Uterus (tissue), 3 donors: ENCODE measurements at regions not wholly inside any gene's neighbourhood (a gene's known extent, or its start where the extent isn't known, plus 50 kb on each side); places are given as distances from the start of the nearest gene placed in this dataset.

ENCODE experiments used
- DNase-seq, 2 donors: peaks; one replicate each; pipeline ENCODE4 v3.0.0-alpha.2; 2019 to 2020
- H3K27ac ChIP-seq, 2 donors: fragments of 200-600 bp; sonication (generic); 1 replicate in 1 of 2; 2 replicates in 1 of 2; pipeline ENCODE4 v1.5.1; 2016 to 2018
- H3K27me3 ChIP-seq, 2 donors: fragments of 200-600 bp; sonication (generic); one replicate each; pipeline ENCODE4 v1.5.1; 2018 to 2019; ENCODE audit warnings: control low read depth in 1 of 2
- H3K36me3 ChIP-seq, 2 donors: fragments of 200-600 bp; sonication (generic); one replicate each; pipeline ENCODE4 v1.5.1; 2019; ENCODE audit warnings: control low read depth in 1 of 2
- H3K4me1 ChIP-seq, 2 donors: fragments of 200-600 bp; sonication (generic); one replicate each; pipeline ENCODE4 v1.5.1; 2018 to 2019; ENCODE audit warnings: control low read depth in 1 of 2
- H3K4me3 ChIP-seq, 2 donors: fragments of 200-600 bp; sonication (generic); 1 replicate in 1 of 2; 2 replicates in 1 of 2; pipeline ENCODE4 v1.5.1; 2018 to 2019; ENCODE audit warnings: mild to moderate bottlenecking in 1 of 2
- H3K9me3 ChIP-seq, 2 donors: fragments of 200-600 bp; sonication (generic); one replicate each; pipeline ENCODE4 v1.5.1; 2019; ENCODE audit warnings: control low read depth in 1 of 2
- POLR2A ChIP-seq, 2 donors: fragments of 450-650 bp; IDR thresholded peaks; one replicate each; pipeline ENCODE4 v1.6.1; 2016; ENCODE audit warnings: antibody characterized with exemption in 2 of 2, mild to moderate bottlenecking in 1 of 2, moderate library complexity in 1 of 2
- intact Hi-C: fragments of 100-400 bp; cut with DNase I; formaldehyde crosslinking; loops from one replicate; pipeline ENCODE4 v1.15.1; 2023; ENCODE audit warnings: low total_unique reads
- TF ChIP-seq, protein P1 (sequence below), 4 experiments: fragments of 200-600 bp in 2 of 4; fragments of 450-650 bp in 2 of 4; sonication (generic) in 2 of 4; IDR thresholded peaks; one replicate each; pipeline ENCODE4 v1.5.1; 2016 to 2019; ENCODE audit warnings: antibody characterized with exemption in 4 of 4, mild to moderate bottlenecking in 2 of 4, moderate library complexity in 1 of 4
- donor health status: DM: yes; HTN: yes; CAD: no.

DNA sequence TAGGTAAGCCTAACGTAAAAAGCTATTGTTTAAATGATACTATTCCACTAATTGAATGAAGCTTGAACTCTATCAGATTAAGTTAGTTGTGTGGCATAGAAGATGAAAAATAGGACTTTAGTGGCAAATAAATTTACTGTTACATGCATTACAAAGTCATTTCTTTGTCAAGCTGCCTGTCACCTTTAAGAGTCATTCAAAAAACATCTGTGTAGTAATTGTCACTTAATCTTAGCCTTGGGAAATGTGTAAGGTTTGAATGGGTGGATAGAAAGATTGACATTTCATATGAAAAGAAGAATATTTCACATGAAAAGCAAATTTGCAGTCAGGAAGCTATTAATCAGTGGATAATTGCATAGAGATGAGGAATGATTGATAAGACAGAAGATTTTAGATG is 473.5 kb downstream of the DNAH5 start:
- no peak for DNase-seq
- Histone ChIP-seq H3K9me3 (no peaks in the 10 kb centered on the region), H3K36me3 (no peaks in the 10 kb centered on the region), H3K27me3 (no peaks in the 10 kb centered on the region), H3K4me3 (no peak overlapping the region), H3K27ac (no peak overlapping the region), H3K4me1 (no peaks in the 10 kb centered on the region)
- intact Hi-C loops, result no loop called here
- no peak for TF ChIP-seq POLR2A (IDR thresholded peaks at IDR 0.05)
- TF ChIP-seq, protein P1, sequence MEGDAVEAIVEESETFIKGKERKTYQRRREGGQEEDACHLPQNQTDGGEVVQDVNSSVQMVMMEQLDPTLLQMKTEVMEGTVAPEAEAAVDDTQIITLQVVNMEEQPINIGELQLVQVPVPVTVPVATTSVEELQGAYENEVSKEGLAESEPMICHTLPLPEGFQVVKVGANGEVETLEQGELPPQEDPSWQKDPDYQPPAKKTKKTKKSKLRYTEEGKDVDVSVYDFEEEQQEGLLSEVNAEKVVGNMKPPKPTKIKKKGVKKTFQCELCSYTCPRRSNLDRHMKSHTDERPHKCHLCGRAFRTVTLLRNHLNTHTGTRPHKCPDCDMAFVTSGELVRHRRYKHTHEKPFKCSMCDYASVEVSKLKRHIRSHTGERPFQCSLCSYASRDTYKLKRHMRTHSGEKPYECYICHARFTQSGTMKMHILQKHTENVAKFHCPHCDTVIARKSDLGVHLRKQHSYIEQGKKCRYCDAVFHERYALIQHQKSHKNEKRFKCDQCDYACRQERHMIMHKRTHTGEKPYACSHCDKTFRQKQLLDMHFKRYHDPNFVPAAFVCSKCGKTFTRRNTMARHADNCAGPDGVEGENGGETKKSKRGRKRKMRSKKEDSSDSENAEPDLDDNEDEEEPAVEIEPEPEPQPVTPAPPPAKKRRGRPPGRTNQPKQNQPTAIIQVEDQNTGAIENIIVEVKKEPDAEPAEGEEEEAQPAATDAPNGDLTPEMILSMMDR (IDR thresholded peaks at IDR 0.05), result no peak

DNA sequence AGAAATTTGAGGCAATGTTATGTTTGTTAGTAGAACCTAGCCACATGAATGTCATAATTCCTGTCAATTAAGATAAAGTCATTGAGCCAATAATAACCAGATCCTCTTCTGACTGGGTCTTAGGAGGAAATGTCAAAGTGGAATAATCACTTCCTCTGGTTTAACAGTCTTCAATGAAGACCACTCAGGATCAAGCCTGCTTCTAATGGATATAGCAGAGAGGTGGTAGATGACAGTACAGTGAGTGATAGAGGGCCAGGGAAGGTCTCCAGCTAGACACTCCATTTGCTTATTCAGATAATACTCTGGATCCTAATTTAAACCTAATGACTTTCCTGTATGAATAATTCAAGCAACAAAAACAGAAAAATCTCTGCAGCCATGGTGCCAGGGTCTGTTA is 474.2 kb downstream of the DNAH5 start:
- no peak overlapping the region for H3K27ac ChIP-seq
- no peak overlapping the region for H3K4me3 ChIP-seq
- no peak for DNase-seq
- no peaks in the 10 kb centered on the region for H3K36me3 ChIP-seq
- H3K27me3 ChIP-seq, result no peaks in the 10 kb centered on the region
- no peaks in the 10 kb centered on the region for H3K4me1 ChIP-seq
- TF ChIP-seq, protein P1 (IDR thresholded peaks at IDR 0.05), result no peak
- no peak for TF ChIP-seq POLR2A (IDR thresholded peaks at IDR 0.05)
- H3K9me3 ChIP-seq, result no peaks in the 10 kb centered on the region
- intact Hi-C loops, result no loop called here

DNA sequence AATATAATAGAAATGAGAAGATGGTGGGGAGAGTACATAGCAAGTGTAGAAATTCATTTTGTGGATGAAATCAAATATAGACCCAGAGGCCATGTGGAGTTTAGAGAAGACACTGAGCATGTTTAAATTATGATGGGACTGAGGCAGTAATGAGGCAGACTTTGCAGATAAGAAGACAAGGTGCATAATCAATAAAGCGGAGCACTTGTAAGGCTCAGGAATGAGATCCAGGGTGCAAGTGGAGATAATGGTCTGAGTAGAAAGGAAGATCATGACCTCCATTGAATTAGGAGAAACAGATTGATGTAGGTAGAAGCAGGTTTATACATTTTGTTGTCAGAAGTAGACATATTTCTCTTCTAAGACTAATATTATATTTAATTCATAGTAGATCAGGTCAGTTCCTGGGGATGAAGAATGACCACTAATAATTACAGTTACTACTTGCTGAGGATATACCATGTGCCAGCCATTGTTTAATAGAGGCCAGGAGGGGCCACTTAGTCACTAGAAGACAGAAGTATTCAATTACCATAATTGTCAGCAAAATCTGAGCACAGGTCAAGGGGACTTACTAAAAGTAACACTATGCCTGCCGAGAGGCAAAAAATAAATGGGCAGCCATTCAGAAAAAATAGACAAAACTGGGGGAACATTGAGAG is 479.8 kb downstream of the DNAH5 start:
- intact Hi-C loops, result no loop called here
- Histone ChIP-seq H3K36me3 (no peaks in the 10 kb centered on the region), H3K27ac (no peak overlapping the region), H3K9me3 (no peaks in the 10 kb centered on the region), H3K27me3 (no peaks in the 10 kb centered on the region), H3K4me1 (no peaks in the 10 kb centered on the region), H3K4me3 (no peak overlapping the region)
- no peak for DNase-seq
- TF ChIP-seq POLR2A (IDR thresholded peaks at IDR 0.05), result no peak
- TF ChIP-seq, protein P1 (IDR thresholded peaks at IDR 0.05), result no peak

DNA sequence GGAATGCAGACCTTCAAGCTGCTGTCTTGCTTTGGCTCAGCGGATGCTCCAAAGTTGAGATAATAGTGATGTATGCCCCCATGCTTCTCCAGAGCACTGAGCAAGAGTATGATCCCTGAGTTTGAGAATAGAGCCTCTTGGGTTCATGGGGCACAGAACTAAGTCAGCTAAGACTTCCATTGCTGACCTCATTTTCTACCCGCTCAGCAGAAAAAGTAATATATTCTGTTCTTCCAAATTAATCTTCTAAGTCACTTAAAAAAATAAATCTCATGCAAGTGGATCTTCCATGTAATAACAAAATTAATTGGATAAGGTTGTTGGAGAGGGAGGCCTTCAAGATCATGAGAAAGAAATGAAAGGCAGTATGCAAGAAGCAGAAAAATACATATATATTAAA is 483.9 kb downstream of the DNAH5 start:
- Histone ChIP-seq H3K9me3 (no peaks in the 10 kb centered on the region), H3K27me3 (no peaks in the 10 kb centered on the region), H3K4me1 (no peaks in the 10 kb centered on the region), H3K36me3 (no peaks in the 10 kb centered on the region), H3K4me3 (no peak overlapping the region), H3K27ac (no peak overlapping the region)
- DNase-seq, result no peak
- no peak for TF ChIP-seq POLR2A (IDR thresholded peaks at IDR 0.05)
- TF ChIP-seq, protein P1 (IDR thresholded peaks at IDR 0.05), result no peak
- intact Hi-C loops, result no loop called here

DNA sequence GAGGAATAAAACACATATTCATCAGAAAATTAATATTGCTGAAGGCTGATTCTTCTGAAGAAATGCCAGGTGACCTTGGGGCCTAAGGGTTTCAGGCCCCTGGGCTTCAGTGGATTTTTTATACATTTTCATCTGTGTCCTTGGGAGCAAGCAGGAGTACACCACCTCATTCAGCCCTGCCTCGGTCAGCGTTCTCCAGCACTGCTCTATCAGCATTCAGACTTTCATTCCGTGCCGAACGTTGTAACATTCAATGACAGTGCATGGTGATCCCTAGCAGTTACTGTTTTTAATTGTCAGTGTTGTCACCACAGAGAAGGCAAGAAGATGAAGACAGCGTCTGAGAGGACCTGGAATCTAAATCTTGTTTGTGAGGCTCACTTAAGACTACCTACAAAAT is 490.4 kb downstream of the DNAH5 start:
- Histone ChIP-seq H3K27me3 (no peaks in the 10 kb centered on the region), H3K27ac (no peak overlapping the region), H3K4me3 (no peak overlapping the region), H3K36me3 (no peaks in the 10 kb centered on the region), H3K4me1 (no peaks in the 10 kb centered on the region), H3K9me3 (no peaks in the 10 kb centered on the region)
- no peak for DNase-seq
- TF ChIP-seq, protein P1 (IDR thresholded peaks at IDR 0.05), result no peak
- no peak for TF ChIP-seq POLR2A (IDR thresholded peaks at IDR 0.05)
- intact Hi-C loops, result no loop called here
